Right hindlimb (tissue), 1 donor: ENCODE measurements at regions not wholly inside any gene's neighbourhood (a gene's known extent, or its start where the extent isn't known, plus 50 kb on each side); places are given as distances from the start of the nearest gene placed in this dataset.
"Not testable (repeated sequence)": the region's sequence is repeated elsewhere in the genome, so short reads cannot be mapped to it uniquely, and the experiment has no call there.

Source experiments
- DNase-seq: peaks from one replicate; pipeline ENCODE4 v3.0.0-alpha.2; 2018

DNA sequence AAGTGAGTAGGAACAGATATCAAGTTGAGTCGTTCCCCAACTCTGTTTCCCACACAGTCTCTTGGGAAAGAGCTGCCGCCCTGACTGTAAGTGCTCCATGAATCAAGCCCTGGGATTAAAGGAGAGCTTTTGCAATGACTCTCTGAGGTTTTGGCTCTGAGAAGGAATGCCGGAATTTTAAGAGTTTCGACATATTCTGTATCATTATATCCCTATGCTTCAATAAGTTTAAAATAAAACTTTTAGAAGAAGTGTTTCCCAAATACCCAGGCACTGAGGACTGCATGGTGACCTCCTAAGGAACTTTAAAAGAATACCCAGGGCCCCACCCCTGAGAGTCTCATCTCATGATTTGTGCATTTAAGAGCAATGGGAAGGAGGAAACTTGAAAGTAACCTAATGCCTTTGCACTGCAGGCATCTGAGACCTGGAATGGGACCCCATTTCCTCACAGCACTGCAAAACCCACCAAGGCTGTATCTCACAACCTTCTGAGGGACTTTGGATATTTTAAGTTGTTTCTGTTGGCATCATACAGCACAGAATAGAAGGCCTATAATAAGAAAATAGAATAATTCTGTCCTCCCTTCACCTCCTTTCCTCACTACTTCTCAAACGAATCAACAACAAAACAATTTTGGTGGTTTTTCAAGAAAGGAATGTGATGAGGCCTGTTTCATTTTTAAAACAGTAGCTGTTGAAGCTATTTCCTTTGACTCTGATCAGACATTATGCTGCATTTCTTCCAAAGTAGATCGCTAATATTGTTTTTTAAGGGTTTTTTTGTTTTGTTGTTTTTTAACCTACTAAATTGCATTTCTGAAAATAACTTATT, 121.2 kb downstream of the GASK1B start:
- DNase-seq: no peak

DNA sequence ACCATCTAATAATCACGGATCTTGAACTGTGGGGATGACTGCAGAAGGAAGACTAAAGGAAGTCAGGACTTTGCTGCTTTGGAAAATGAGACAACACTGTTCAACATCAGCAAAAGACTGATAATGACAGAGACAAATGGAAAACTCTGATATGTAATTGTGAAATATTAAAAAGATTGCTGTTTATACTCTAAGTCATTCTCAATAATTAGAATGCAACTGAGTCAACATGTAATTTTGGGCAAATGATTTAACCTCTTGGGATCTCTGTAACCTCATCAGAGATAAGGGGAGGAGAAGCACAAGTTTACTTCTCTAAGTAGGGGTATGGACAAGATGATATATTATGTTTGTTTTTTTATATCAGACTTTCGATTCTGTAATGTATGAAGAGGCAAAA, 121.9 kb downstream of the GASK1B start:
- DNase-seq: no peak

DNA sequence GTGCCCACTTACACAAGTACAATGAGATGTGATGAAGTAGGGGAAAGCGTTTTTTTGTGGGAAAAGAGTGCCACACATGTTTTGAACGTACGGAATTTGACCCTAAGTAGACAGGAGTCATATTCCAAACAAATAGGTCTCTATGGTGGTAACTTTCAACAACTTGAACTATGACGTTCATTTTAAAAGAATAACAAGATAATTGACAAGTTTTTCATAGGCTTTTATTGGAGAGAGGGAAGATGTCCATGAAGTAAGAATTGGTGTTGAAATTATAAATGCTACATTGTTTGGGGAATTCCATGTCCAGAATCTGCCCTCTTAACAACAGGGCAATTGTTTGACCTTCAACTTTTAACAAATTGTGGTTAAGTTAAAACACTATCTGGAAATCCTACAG, 126.5 kb downstream of the GASK1B start:
- no peak for DNase-seq

DNA sequence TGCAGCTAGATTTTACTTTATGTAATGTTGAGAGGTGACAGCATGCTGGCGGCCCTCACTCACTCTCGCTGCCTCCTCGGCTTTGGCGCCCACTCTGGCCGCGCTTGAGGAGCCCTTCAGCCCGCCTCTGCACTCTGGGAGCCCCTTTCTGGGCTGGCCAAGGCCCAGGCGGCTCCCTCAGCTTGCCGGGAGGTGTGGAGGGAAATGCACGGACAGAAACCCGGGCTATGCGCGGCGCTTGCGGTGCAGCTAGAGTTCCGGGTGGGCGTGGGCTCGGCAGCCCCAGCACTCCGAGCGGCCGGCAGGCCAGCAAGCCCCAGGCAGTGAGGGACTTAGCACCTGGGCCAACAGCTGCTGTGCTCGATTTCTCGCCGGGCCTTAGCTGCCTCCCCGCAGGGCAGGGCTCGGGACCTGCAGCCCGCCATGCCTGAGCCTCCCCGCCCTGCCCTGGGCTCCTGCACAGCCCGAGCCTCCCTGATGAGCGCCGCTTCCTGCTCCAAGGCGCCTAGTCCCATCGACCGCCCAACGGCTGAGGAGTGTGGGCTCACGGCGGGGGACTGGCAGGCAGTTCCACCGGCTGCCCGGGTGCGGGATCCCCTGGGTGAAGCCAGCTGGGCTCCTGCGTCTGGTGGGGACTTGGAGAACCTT, 128.7 kb downstream of the GASK1B start:
- DNase-seq: no peak

DNA sequence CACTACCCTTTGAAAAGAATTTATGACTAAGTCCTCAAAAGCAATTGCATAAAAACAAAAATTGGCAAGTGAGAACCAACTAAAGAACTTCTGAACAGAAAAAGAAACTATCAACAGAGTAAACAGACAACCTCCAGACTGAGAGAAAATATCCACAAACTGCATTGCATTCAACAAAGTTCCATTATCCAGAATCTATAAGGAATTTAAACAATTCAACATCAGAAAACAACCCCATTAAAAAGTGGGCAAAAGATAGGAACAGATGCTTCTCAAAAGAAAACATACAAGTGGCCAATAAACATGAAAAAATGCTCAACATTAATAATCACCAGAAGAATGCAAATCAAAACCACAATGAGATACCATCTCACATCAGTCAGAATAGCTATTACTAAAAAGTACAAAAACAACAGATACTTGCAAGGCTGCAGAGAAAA, 130.2 kb downstream of the GASK1B start:
- DNase-seq: no peak

DNA sequence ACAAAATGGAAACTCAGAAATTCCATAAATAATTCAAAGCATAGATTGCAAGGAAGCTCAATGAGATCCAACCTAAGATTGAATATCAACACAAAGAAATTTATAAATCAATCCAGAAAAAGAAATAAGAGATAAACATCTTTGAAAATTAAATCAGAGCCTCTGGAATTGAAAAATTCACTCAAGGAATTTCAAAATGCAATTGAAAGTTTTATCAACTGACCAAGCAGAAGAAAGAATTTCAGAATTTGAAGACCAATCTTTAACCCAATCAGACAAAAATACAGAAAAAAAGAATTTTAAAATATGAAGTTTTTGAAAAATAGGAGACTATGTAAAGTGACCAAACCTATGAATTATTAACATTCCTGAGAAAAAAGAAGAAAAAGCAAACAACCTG, 134.1 kb downstream of the GASK1B start:
- DNase-seq: no peak

GRCh38 chr4:158036998-158037397, 135.8 kb downstream of the GASK1B start:
- DNase-seq: no peak

DNA sequence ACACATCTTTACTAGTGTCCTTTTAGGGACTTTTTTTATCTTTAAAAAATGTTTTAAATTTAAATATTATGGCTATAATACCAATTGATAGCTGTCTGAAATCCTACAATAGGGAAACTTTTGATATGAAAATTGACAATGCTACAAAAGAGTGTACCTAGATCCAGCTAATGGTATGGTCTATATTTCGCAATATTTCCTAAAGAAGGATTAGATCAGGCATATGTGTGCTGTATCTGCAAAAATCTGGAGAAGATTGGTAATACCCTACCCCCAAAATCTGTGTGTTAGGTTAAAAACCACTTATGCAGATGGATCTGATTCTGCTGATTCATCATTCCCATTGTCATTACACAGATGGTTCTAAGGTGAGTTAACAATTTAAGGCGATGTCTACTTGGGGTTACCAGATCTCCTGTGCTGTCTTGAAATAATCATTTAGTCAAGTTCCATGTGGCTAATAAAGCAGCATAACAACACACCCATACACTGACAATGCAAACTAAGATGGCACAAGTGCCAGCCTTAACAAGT, 137.1 kb downstream of the GASK1B start:
- no peak for DNase-seq

- no peak for DNase-seq
Measured at GRCh38 chr4:158033416-158034120, 139.3 kb downstream of the GASK1B start.

DNA sequence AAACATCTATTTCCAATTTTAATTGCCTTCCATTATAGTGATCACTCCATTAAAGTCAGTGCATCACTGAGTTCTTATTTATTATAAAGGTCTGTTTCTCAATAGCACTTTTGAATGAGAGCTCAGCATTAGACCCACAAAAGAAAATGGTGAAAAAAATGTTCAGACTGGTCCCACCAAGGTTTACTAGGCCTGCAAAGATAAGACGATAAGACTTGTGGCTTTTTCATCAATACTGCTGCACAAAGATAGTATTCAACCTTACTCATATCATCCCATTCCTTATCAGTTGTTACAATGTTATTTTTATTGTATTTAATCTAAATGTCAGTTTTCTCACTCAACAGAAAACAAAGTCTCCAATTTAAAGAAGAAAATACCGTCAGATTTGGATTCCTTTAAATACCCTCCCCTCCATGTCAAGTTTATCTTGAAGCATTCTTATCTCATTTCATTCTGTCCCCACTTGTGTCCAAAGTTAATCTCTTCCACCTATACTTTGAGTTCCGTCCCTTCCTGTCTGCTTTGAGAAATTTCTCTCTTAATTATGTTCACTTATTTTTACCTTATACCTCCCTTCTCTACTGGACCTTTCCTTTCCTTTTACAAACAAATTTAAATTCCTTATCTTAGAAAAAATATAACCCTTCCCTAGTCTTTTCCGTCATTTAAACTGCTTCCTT, 140.0 kb downstream of the GASK1B start:
- no peak for DNase-seq

- DNase-seq: not testable (repeated sequence)
Measured at GRCh38 chr4:158028381-158028780, 144.4 kb downstream of the GASK1B start.

DNA sequence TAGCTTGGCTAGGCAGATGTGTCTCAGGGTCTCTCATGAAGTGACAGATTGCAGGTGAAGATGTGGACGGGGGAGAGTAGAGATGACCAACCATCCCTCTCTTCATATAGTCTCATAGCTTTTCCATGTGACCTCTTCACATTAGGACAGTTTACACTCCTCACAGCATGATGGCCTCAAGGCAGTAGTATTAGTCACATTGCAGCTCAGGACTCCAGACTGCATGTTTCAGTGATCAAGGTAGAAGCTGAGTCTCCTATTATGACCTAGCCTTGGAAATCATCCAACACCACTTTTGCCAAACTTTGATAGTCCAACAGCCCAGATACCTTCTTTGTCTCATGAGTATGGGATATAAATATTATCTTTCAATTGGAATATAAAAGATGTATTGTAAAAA, 147.7 kb downstream of the GASK1B start:
- DNase-seq: no peak

GRCh38 chr4:158020734-158021346, 152.0 kb downstream of the GASK1B start:
- no peak for DNase-seq

DNA sequence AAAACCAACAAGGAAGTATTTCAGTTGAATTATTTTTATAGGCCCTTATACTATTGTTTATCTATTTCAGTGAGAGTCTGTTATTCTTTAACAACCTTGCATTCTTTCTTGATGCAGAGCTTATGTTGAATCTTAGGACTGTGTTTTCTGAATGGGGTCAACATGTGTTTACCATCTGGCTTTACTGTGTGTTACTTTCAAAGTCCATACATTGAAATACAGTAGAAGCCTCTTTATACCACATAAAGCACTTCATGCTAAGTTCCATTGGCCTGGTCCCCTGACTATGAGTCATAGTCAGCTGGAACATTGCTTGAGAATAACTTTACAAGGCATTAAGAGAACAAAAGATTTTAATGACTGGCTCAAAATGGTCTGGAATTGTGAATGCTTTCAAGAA, 152.6 kb downstream of the GASK1B start:
- peak; percentile 57 for DNase-seq

- DNase-seq: no peak
Measured at GRCh38 chr4:158018831-158019230, 154.0 kb downstream of the GASK1B start.

DNA sequence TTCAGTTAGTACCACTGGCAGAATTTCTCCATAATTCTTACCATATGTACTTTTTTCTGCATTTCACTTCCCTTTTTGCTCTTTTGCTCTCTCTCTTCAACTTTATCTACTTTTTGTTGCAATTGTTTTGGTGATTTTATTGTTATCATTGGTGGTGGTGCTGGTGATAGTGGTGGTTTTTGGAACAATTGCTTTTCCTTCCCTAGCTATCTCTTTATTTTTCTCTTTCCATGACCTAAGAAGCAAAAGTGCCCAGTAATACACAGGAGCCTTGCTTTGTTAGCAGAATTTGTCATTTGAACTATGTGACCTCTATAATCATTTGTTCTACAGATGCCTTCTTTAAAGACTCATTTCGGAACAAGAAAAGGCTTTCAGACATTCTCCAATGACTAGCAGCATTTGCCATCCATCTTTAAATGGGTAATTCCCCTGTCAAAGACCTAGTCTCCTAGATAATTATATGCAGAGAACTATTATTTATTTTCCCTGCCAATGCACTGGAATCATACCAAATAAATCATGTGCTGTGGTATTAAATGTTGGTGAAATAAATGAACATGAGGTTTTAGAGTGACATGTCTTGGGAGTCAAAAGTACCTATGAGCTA, 154.5 kb downstream of the GASK1B start:
- DNase-seq: no peak

GRCh38 chr4:158016511-158016910, 156.3 kb downstream of the GASK1B start:
- DNase-seq: no peak

DNA sequence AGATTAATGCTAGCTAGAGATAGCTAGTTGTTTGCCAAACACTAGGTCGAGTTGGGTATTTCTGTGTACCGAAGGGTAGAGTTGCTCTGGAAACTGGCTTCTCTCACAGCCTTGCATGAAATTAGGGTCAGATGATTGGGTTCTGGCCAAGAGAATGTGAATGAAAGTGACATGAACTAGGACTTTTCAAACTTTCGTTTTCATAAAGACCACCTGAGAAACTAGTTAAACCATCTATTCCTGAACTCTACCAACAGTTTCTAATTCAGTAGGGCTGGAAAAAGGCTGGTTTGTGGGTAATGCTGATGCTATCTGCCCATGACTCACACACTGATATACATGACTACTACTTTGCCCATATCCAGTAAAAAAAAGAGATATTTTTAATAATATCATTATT, 157.6 kb downstream of the GASK1B start:
- no peak for DNase-seq

DNA sequence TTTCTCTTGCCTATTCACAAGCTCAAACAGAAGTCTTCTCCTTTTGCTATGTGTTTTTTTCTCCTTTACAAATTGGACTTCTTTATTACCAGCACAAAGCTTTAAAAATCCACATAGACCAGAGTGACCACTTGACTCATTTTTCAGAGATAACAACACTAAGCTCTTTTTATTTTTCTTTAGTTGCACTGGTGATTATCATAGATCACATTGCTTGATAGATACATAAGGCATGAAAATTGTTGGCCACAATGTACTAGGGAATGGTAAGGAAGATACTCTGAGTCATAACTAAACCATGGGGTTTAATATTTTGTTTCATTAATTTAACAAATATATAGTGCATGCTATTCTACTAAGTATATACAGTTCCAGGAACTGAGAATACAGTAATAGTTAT, 159.0 kb downstream of the GASK1B start:
- DNase-seq: no peak

GRCh38 chr4:158010361-158010760, 162.5 kb downstream of the GASK1B start:
- no peak for DNase-seq

- DNase-seq: peak; percentile 27
Measured at GRCh38 chr4:158008551-158009218, 164.1 kb downstream of the GASK1B start.
